A673 (cell line): ENCODE measurements at regions not wholly inside any gene's neighbourhood (a gene's known extent, or its start where the extent isn't known, plus 50 kb on each side); places are given as distances from the start of the nearest gene placed in this dataset.

ENCODE experiments used
- BruUV-seq: library from RNA; stranded (reverse); fragments of 400-500 nt; replicated peaks from 2 replicates; lab custom pipeline; 2021; lab: Mats Ljungman, UMichigan
- CTCF ChIA-PET: fragments of 300-600 bp; sonication (Branson Sonifier 250); formaldehyde crosslinking; loops from one replicate; lab custom pipeline; 2022; ENCODE audit warnings: antibody characterized with exemption; lab: Charles Lee
- POLR2A ChIA-PET: fragments of 300-600 bp; sonication (Branson Sonifier 250); formaldehyde crosslinking; loops from one replicate; lab custom pipeline; 2022; ENCODE audit warnings: antibody characterized with exemption; ENCODE audit not compliant: low non-redundant PET; lab: Charles Lee
- DNase-seq: peaks from one replicate; pipeline ENCODE4 v3.0.0-alpha.2; 2015; ENCODE audit warnings: low spot score
- H3K27ac ChIP-seq: fragments of 200-600 bp; sonication (generic); 2 replicates; pipeline ENCODE4 v1.5.1; 2016; ENCODE audit warnings: mixed run types, low read depth, mild to moderate bottlenecking, mixed read lengths, antibody characterized with exemption, low read length; ENCODE audit not compliant: poor library complexity, severe bottlenecking
- H3K27me3 ChIP-seq: fragments of 200-600 bp; sonication (generic); replicated peaks from 2 replicates; pipeline ENCODE4 v1.6.1; 2017; ENCODE audit warnings: mixed run types, low read depth, mild to moderate bottlenecking, mixed read lengths, antibody characterized with exemption, low read length; ENCODE audit not compliant: insufficient read depth, poor library complexity
- H3K36me3 ChIP-seq: fragments of 200-600 bp; sonication (generic); 2 replicates; pipeline ENCODE4 v1.6.1; 2016; ENCODE audit warnings: mixed run types, mild to moderate bottlenecking, mixed read lengths, antibody characterized with exemption, low read length; ENCODE audit not compliant: insufficient read depth, poor library complexity, severe bottlenecking
- H3K4me1 ChIP-seq: fragments of 200-600 bp; sonication (generic); 2 replicates; pipeline ENCODE4 v1.6.1; 2017; ENCODE audit warnings: mixed run types, mild to moderate bottlenecking, mixed read lengths, antibody characterized with exemption, low read length; ENCODE audit not compliant: insufficient read depth, poor library complexity, severe bottlenecking
- H3K4me3 ChIP-seq: fragments of 200-600 bp; sonication (generic); 2 replicates; pipeline ENCODE4 v1.5.1; 2016; ENCODE audit warnings: low read depth, mixed run types, mild to moderate bottlenecking, mixed read lengths, low read length; ENCODE audit not compliant: poor library complexity, severe bottlenecking
- H3K9me3 ChIP-seq: fragments of 200-600 bp; sonication (generic); 2 replicates; pipeline ENCODE4 v1.6.1; 2016; ENCODE audit warnings: mixed run types, low read depth, mild to moderate bottlenecking, mixed read lengths, antibody characterized with exemption, low read length; ENCODE audit not compliant: poor library complexity, severe bottlenecking
- EZH2 ChIP-seq: fragments of 200-600 bp; sonication (generic); IDR thresholded peaks from 2 replicates; pipeline ENCODE4 v1.6.1; 2017; ENCODE audit warnings: borderline replicate concordance, low read depth, mild to moderate bottlenecking, mixed read lengths, antibody characterized with exemption, low read length; ENCODE audit not compliant: poor library complexity, severe bottlenecking
- intact Hi-C: fragments of 100-400 bp; cut with micrococcal nuclease; formaldehyde crosslinking; loops from one replicate; pipeline ENCODE4 v1.10.0; 2022; ENCODE audit not compliant: unreplicated experiment
- TF ChIP-seq, protein P1 (sequence below): fragments of 300-800, 200-600 bp; sonication (generic); conservative IDR thresholded peaks from 2 replicates; pipeline ENCODE4 v1.5.1; 2017; ENCODE audit warnings: low read depth, mild to moderate bottlenecking, antibody characterized with exemption, low read length, moderate library complexity, mixed read lengths

DNA sequence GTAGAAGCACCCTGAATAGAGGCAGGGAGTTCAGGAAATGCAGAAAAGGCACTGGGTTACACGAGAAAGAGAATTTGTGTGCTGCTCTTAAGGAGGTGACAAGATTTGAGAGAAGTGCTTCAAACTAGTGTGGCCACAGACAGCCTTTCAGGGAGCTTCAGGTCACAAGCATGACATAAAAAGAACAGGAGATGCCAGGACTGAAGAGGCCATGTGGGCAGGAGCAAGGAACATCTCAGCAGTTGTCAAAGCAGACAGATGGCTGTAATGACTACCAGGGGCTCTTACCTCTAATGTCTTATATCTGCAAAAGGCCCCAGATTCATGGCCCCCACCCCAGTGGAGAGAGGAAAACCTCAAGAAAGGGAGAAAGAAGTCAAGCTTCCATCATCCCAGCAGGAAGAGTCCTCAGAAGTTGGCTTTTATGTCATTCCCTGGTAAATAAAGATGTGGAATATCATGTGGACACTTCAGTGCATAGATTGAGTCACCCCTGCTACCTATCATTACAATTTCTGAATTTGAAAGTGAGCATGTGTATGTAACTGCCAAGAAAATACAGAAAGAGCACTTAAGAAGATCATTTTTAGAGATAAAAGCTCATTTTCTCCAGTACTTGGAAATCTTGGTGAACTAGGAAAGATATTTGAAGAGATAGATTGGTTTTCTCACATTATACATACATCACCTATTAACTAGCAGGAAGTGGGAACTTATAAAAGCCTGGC is 214.4 kb upstream of the RORB start:
- H3K4me3 ChIP-seq, result no peak overlapping the region
- no peak for DNase-seq
- no peaks in the 10 kb centered on the region for H3K36me3 ChIP-seq
- BruUV-seq, result no TSS peak
- H3K27me3 ChIP-seq, result no peaks in the 10 kb centered on the region
- no peaks in the 10 kb centered on the region for H3K9me3 ChIP-seq
- ChIA-PET CTCF (interaction anchor here (0.6 to 0.7 kb wide), 2 partner anchors 110 to 599 kb away, joined by 3 to 7 read pairs; no protein-coding TSS in a partner anchor), POLR2A (no interaction called here)
- H3K27ac ChIP-seq, result no peak overlapping the region
- TF ChIP-seq, protein P1, sequence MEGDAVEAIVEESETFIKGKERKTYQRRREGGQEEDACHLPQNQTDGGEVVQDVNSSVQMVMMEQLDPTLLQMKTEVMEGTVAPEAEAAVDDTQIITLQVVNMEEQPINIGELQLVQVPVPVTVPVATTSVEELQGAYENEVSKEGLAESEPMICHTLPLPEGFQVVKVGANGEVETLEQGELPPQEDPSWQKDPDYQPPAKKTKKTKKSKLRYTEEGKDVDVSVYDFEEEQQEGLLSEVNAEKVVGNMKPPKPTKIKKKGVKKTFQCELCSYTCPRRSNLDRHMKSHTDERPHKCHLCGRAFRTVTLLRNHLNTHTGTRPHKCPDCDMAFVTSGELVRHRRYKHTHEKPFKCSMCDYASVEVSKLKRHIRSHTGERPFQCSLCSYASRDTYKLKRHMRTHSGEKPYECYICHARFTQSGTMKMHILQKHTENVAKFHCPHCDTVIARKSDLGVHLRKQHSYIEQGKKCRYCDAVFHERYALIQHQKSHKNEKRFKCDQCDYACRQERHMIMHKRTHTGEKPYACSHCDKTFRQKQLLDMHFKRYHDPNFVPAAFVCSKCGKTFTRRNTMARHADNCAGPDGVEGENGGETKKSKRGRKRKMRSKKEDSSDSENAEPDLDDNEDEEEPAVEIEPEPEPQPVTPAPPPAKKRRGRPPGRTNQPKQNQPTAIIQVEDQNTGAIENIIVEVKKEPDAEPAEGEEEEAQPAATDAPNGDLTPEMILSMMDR, result no peak
- TF ChIP-seq EZH2, result no peak
- no peaks in the 10 kb centered on the region for H3K4me1 ChIP-seq
- intact Hi-C loops, result no loop called here

DNA sequence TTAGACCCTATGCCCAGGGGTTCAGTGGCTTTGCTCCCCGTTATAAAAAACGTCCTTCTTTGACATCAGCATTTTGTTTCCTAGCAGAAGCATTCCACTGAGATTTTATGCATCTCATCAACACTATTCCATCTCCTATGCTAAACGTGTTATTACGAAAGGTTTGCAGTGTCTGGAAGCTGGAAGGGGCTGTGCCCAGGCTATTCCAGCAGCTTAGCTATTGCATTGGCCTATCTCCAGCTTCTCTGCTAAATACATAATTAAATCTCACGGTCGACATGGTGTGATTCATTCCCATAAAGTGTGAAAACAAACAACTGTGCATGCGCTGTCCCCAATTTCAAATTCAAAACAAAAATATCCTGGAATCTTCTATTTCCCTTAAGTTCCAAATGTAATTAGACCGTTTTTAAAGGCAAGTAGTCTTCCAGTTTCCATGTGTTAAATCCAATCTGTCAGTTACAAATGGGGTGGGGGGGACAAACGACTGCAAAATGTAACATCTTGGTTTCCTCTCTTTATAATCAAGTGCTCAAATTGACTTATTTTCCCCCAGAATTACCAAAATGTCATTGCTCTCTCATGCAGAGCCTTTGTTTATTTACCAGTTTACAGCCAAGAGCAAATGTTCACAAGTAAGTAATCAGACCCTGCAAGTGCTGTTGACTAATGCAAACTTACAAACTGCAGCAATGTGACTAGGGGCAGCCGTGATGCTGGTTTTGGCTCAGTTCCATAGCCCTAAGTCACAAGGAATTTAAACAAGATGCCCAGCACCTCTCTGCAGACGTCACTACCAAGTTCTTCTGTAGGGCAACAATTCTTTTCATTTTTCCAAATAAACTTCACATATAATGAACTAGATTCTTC is 212.3 kb upstream of the RORB start:
- ChIA-PET CTCF (interaction anchor here (0.5 kb wide), 1 partner anchor 10 kb away, joined by 3 read pairs; no protein-coding TSS in a partner anchor), POLR2A (no interaction called here)
- Histone ChIP-seq H3K36me3 (no peaks in the 10 kb centered on the region), H3K27me3 (no peaks in the 10 kb centered on the region), H3K4me1 (no peaks in the 10 kb centered on the region), H3K4me3 (no peak overlapping the region), H3K9me3 (no peaks in the 10 kb centered on the region), H3K27ac (no peak overlapping the region)
- no peak for TF ChIP-seq EZH2
- TF ChIP-seq, protein P1, result no peak
- no TSS peak for BruUV-seq
- peak; percentile 52 for DNase-seq
- intact Hi-C loops, result no loop called here

DNA sequence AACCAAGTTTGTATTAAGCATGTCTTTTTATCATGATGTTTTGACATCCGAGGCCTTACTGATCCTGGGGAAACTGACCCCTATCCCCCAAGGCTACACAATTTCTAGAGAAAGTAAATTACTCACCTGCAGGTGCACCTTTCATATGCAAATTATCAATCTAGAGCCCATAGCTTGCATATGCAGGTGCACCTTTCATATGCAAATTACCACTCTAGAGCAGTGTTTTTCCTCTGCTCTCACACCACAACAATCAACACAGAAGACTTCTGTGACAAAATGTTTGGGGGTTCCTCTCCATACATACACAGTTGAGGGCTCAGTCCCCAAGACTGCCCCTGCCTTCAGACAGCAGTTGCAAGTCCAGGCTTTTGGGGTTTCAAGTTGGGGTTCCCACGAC is 203.7 kb upstream of the RORB start:
- Histone ChIP-seq H3K4me1 (no peaks in the 10 kb centered on the region), H3K4me3 (no peak overlapping the region), H3K36me3 (no peaks in the 10 kb centered on the region), H3K27ac (no peak overlapping the region), H3K27me3 (no peaks in the 10 kb centered on the region), H3K9me3 (no peaks in the 10 kb centered on the region)
- ChIA-PET POLR2A (no interaction called here), CTCF (no interaction called here)
- intact Hi-C loops, result no loop called here
- BruUV-seq, result no TSS peak
- DNase-seq, result no peak
- TF ChIP-seq, protein P1, result no peak
- TF ChIP-seq EZH2, result no peak
